ENCODE measurements at regions not wholly inside any gene's neighbourhood (a gene's known extent, or its start where the extent isn't known, plus 50 kb on each side); places are given as distances from the start of the nearest gene placed in this dataset.

- ChIA-PET POLR2A (no interaction called here), CTCF (no interaction called here)
- DNase-seq (ENCODE audit: low read depth, low spot score) (no peak), ATAC-seq (no peak)
- intact Hi-C loops (cut with micrococcal nuclease; ENCODE audit: unreplicated experiment): no loop called here
- H3K27me3 ChIP-seq (ENCODE audit: control insufficient read depth, insufficient read depth, low read length): no peaks in the 10 kb centered on the region
- TF ChIP-seq TCF7L2 (IDR thresholded peaks at IDR 0.05; ENCODE audit: low read depth, low read length) (no peak), REST (IDR thresholded peaks at IDR 0.05; ENCODE audit: insufficient read depth in 1 of 2, low read depth in 2 of 2, low read length in 1 of 2) (no peak), CTCF (IDR thresholded peaks at IDR 0.05) (no peak), POLR2AphosphoS5 (IDR thresholded peaks at IDR 0.05; ENCODE audit: low read depth, low read length) (no peak), SIN3A (IDR thresholded peaks at IDR 0.05; ENCODE audit: borderline replicate concordance, insufficient read depth, low read depth, low read length) (no peak)
- H3K9me3 ChIP-seq (ENCODE audit: control insufficient read depth, insufficient read depth, low read depth, low read length): no peaks in the 10 kb centered on the region
- in situ Hi-C loops (cut with HindIII; ENCODE audit: low pct_unique_long_range_greater_than_20kb, low sequenced_read_pairs): no loop called here
- H3K4me1 ChIP-seq (ENCODE audit: control insufficient read depth, insufficient read depth, low read length): no peaks in the 10 kb centered on the region
- H3K36me3 ChIP-seq (ENCODE audit: control insufficient read depth, insufficient read depth, low read length): no peaks in the 10 kb centered on the region
- H3K27ac ChIP-seq (ENCODE audit: low read length): no peak overlapping the region
- no TSS peak for BruUV-seq (replicated peaks)
- no peak overlapping the region for H3K4me3 ChIP-seq (ENCODE audit: low read depth in 2 of 2, low read length in 2 of 2)
Measured at GRCh38 chr2:207296265-207296948, 130.7 kb upstream of the KLF7 start.

GRCh38 chr2:207300817-207301216 lies 135.1 kb upstream of the KLF7 start:
- Histone ChIP-seq H3K9me3 (ENCODE audit: control insufficient read depth, insufficient read depth, low read depth, low read length) (no peaks in the 10 kb centered on the region), H3K4me1 (ENCODE audit: control insufficient read depth, insufficient read depth, low read length) (no peaks in the 10 kb centered on the region), H3K4me3 (ENCODE audit: low read depth in 2 of 2, low read length in 2 of 2) (no peak overlapping the region), H3K27me3 (ENCODE audit: control insufficient read depth, insufficient read depth, low read length) (no peaks in the 10 kb centered on the region), H3K27ac (ENCODE audit: low read length) (no peak overlapping the region), H3K36me3 (ENCODE audit: control insufficient read depth, insufficient read depth, low read length) (no peaks in the 10 kb centered on the region)
- no peak for ATAC-seq
- in situ Hi-C loops (cut with HindIII; ENCODE audit: low pct_unique_long_range_greater_than_20kb, low sequenced_read_pairs) (no loop called here), intact Hi-C loops (cut with micrococcal nuclease; ENCODE audit: unreplicated experiment) (no loop called here)
- BruUV-seq (replicated peaks): no TSS peak
- CTCF ChIA-PET: no interaction called here
- DNase-seq (ENCODE audit: low read depth, low spot score): no peak
- TF ChIP-seq POLR2AphosphoS5 (IDR thresholded peaks at IDR 0.05; ENCODE audit: low read depth, low read length) (no peak), SIN3A (IDR thresholded peaks at IDR 0.05; ENCODE audit: borderline replicate concordance, insufficient read depth, low read depth, low read length) (no peak), TCF7L2 (IDR thresholded peaks at IDR 0.05; ENCODE audit: low read depth, low read length) (no peak), CTCF (IDR thresholded peaks at IDR 0.05) (no peak), REST (IDR thresholded peaks at IDR 0.05; ENCODE audit: insufficient read depth in 1 of 2, low read depth in 2 of 2, low read length in 1 of 2) (no peak)
- POLR2A ChIA-PET: no interaction called here

Data from Panc1 (cell line).